ENCODE measurements at regions not wholly inside any gene's neighbourhood (a gene's known extent, or its start where the extent isn't known, plus 50 kb on each side); places are given as distances from the start of the nearest gene placed in this dataset.
A peak's percentile ranks its signal among the peaks of the same experiment; 100 is the strongest.

GRCh38 chr16:82518811-82519210, 108.0 kb upstream of the CDH13 start:
- H3K4me3 Mint-ChIP-seq, result no peak overlapping the region
- H3K27ac Mint-ChIP-seq, result no peak overlapping the region
- H3K4me1 Mint-ChIP-seq, result no peaks in the 10 kb centered on the region
- no peaks in the 10 kb centered on the region for H3K36me3 Mint-ChIP-seq
- H3K9me3 Mint-ChIP-seq, result peaks cover 0 to 2% (median 0%) of the 10 kb centered on the region in 3 donors
- peaks cover 2% of the 10 kb centered on the region for H3K27me3 Mint-ChIP-seq

- H3K36me3 Mint-ChIP-seq, result no peaks in the 10 kb centered on the region
- H3K4me3 Mint-ChIP-seq, result no peak overlapping the region
- peaks cover 4% of the 10 kb centered on the region for H3K27me3 Mint-ChIP-seq
- H3K9me3 Mint-ChIP-seq, result peaks cover 0 to 2% (median 0%) of the 10 kb centered on the region in 3 donors
- no peaks in the 10 kb centered on the region for H3K4me1 Mint-ChIP-seq
- no peak overlapping the region for H3K27ac Mint-ChIP-seq
Observed at GRCh38 chr16:82514262-82514661, 112.5 kb upstream of the CDH13 start.

GRCh38 chr16:82510789-82511305, 115.9 kb upstream of the CDH13 start:
- H3K27me3 Mint-ChIP-seq, result peaks cover 5% of the 10 kb centered on the region
- no peaks in the 10 kb centered on the region for H3K36me3 Mint-ChIP-seq
- H3K9me3 Mint-ChIP-seq, result peaks cover 2 to 9% (median 3%) of the 10 kb centered on the region in 3 donors
- H3K4me1 Mint-ChIP-seq, result no peaks in the 10 kb centered on the region
- no peak overlapping the region for H3K27ac Mint-ChIP-seq
- no peak overlapping the region for H3K4me3 Mint-ChIP-seq

GRCh38 chr16:82509691-82510430, 116.9 kb upstream of the CDH13 start:
- Mint-ChIP-seq H3K27me3 (peaks cover 5% of the 10 kb centered on the region), H3K4me1 (no peaks in the 10 kb centered on the region), H3K27ac (no peak overlapping the region), H3K4me3 (peak overlapping the region in 1 of 4 donors; percentile 32), H3K36me3 (no peaks in the 10 kb centered on the region), H3K9me3 (peaks cover 2 to 9% (median 3%) of the 10 kb centered on the region in 3 donors)

- Mint-ChIP-seq H3K9me3 (peaks cover 2 to 9% (median 3%) of the 10 kb centered on the region in 3 donors), H3K4me3 (peak overlapping the region in 1 of 4 donors; percentile 47), H3K27ac (no peak overlapping the region), H3K36me3 (no peaks in the 10 kb centered on the region), H3K27me3 (peaks cover 8% of the 10 kb centered on the region), H3K4me1 (no peaks in the 10 kb centered on the region)
Observed at GRCh38 chr16:82506692-82507670, 119.8 kb upstream of the CDH13 start.

GRCh38 chr16:82504836-82505235, 121.9 kb upstream of the CDH13 start:
- H3K27me3 Mint-ChIP-seq, result peaks cover 8% of the 10 kb centered on the region
- H3K36me3 Mint-ChIP-seq, result no peaks in the 10 kb centered on the region
- no peaks in the 10 kb centered on the region for H3K4me1 Mint-ChIP-seq
- no peak overlapping the region for H3K27ac Mint-ChIP-seq
- H3K4me3 Mint-ChIP-seq, result no peak overlapping the region
- H3K9me3 Mint-ChIP-seq, result peaks cover 2 to 9% (median 3%) of the 10 kb centered on the region in 3 donors

GRCh38 chr16:82499302-82499701, 127.5 kb upstream of the CDH13 start:
- Mint-ChIP-seq H3K9me3 (no peaks in the 10 kb centered on the region), H3K27ac (no peak overlapping the region), H3K4me3 (no peak overlapping the region), H3K27me3 (peaks cover 6% of the 10 kb centered on the region), H3K4me1 (no peaks in the 10 kb centered on the region), H3K36me3 (no peaks in the 10 kb centered on the region)

- peaks cover 2% of the 10 kb centered on the region for H3K27me3 Mint-ChIP-seq
- no peaks in the 10 kb centered on the region for H3K4me1 Mint-ChIP-seq
- no peaks in the 10 kb centered on the region for H3K9me3 Mint-ChIP-seq
- H3K27ac Mint-ChIP-seq, result no peak overlapping the region
- no peak overlapping the region for H3K4me3 Mint-ChIP-seq
- no peaks in the 10 kb centered on the region for H3K36me3 Mint-ChIP-seq
Observed at GRCh38 chr16:82497139-82497538, 129.6 kb upstream of the CDH13 start.

GRCh38 chr16:82488460-82488859, 138.3 kb upstream of the CDH13 start:
- Mint-ChIP-seq H3K4me3 (no peak overlapping the region), H3K27ac (no peak overlapping the region), H3K27me3 (peaks cover 6% of the 10 kb centered on the region), H3K4me1 (peaks cover 0 to 3% (median 0%) of the 10 kb centered on the region in 3 donors), H3K36me3 (no peaks in the 10 kb centered on the region), H3K9me3 (peaks cover 0 to 2% (median 0%) of the 10 kb centered on the region in 3 donors)

- Mint-ChIP-seq H3K27ac (no peak overlapping the region), H3K27me3 (peaks cover 4% of the 10 kb centered on the region), H3K36me3 (no peaks in the 10 kb centered on the region), H3K9me3 (peaks cover 0 to 2% (median 0%) of the 10 kb centered on the region in 3 donors), H3K4me3 (no peak overlapping the region), H3K4me1 (no peaks in the 10 kb centered on the region)
Observed at GRCh38 chr16:82481455-82481854, 145.3 kb upstream of the CDH13 start.

- peaks cover 10% of the 10 kb centered on the region for H3K27me3 Mint-ChIP-seq
- no peak overlapping the region for H3K27ac Mint-ChIP-seq
- H3K9me3 Mint-ChIP-seq, result peaks cover 2 to 8% (median 4%) of the 10 kb centered on the region in 3 donors
- H3K4me1 Mint-ChIP-seq, result no peaks in the 10 kb centered on the region
- no peaks in the 10 kb centered on the region for H3K36me3 Mint-ChIP-seq
- H3K4me3 Mint-ChIP-seq, result no peak overlapping the region
Observed at GRCh38 chr16:82476786-82477185, 150.0 kb upstream of the CDH13 start.

GRCh38 chr16:82470620-82471152, 156.1 kb upstream of the CDH13 start:
- Mint-ChIP-seq H3K27ac (no peak overlapping the region), H3K9me3 (peaks cover 4 to 8% (median 8%) of the 10 kb centered on the region in 3 donors), H3K4me1 (peaks cover 0 to 3% (median 0%) of the 10 kb centered on the region in 3 donors), H3K4me3 (no peak overlapping the region), H3K36me3 (no peaks in the 10 kb centered on the region), H3K27me3 (peaks cover 11% of the 10 kb centered on the region)

- Mint-ChIP-seq H3K4me3 (no peak overlapping the region), H3K27me3 (peaks cover 11% of the 10 kb centered on the region), H3K27ac (no peak overlapping the region), H3K9me3 (peaks cover 4 to 8% (median 8%) of the 10 kb centered on the region in 3 donors), H3K36me3 (no peaks in the 10 kb centered on the region), H3K4me1 (peaks cover 0 to 3% (median 0%) of the 10 kb centered on the region in 3 donors)
Observed at GRCh38 chr16:82470016-82470415, 156.8 kb upstream of the CDH13 start.

GRCh38 chr16:82464187-82464586, 162.6 kb upstream of the CDH13 start:
- Mint-ChIP-seq H3K27ac (no peak overlapping the region), H3K36me3 (no peaks in the 10 kb centered on the region), H3K9me3 (peaks cover 0 to 6% (median 0%) of the 10 kb centered on the region in 3 donors), H3K4me1 (peaks cover 0 to 3% (median 0%) of the 10 kb centered on the region in 3 donors), H3K27me3 (peaks cover 2% of the 10 kb centered on the region), H3K4me3 (no peak overlapping the region)

- no peak overlapping the region for H3K27ac Mint-ChIP-seq
- no peak overlapping the region for H3K4me3 Mint-ChIP-seq
- no peaks in the 10 kb centered on the region for H3K4me1 Mint-ChIP-seq
- H3K27me3 Mint-ChIP-seq, result peaks cover 3% of the 10 kb centered on the region
- no peaks in the 10 kb centered on the region for H3K36me3 Mint-ChIP-seq
- H3K9me3 Mint-ChIP-seq, result no peaks in the 10 kb centered on the region
Observed at GRCh38 chr16:82460766-82461165, 166.0 kb upstream of the CDH13 start.
